ENCODE measurements at regions not wholly inside any gene's neighbourhood (a gene's known extent, or its start where the extent isn't known, plus 50 kb on each side); places are given as distances from the start of the nearest gene placed in this dataset.

GRCh38 chr14:30786701-30787100, 87.7 kb upstream of the COCH start:
- DNase-seq (ENCODE audit: low read depth, low spot score) (no peak), ATAC-seq (no peak), FAIRE-seq (no peak)
- BruUV-seq (replicated peaks) = no TSS peak
- 83% methylated on average over 5 of the region's 5 CpGs for WGBS (ENCODE audit: insufficient coverage, insufficient replicate concordance, low lambda C conversion rate, missing lambda C conversion rate)
- no peaks in the 10 kb centered on the region for H4K20me1 ChIP-seq (ENCODE audit: control insufficient read depth, insufficient read depth)
- no peak overlapping the region for H3K4me3 ChIP-seq
- RAD21 ChIA-PET (ENCODE audit: unreplicated experiment) = no interaction called here
- POLR2A ChIA-PET = no interaction called here
- H2AFZ ChIP-seq (ENCODE audit: control insufficient read depth, low read depth, low read length) = no peak overlapping the region
- no peak overlapping the region for H3K9ac ChIP-seq (ENCODE audit: control insufficient read depth, insufficient read depth, low read length)
- H3K27me3 ChIP-seq (replicated peaks in 1 of 2; ENCODE audit: control insufficient read depth in 2 of 2, insufficient read depth in 2 of 2, low read length in 1 of 2) = no peaks in the 10 kb centered on the region
- SMC1A ChIA-PET (ENCODE audit: uncharacterized antibody, unreplicated experiment) = no interaction called here
- H3K4me2 ChIP-seq (ENCODE audit: control insufficient read depth, insufficient read depth) = no peak overlapping the region
- H3K27ac ChIP-seq (ENCODE audit: control insufficient read depth, insufficient read depth) = no peak overlapping the region
- no peaks in the 10 kb centered on the region for H3K79me2 ChIP-seq (ENCODE audit: control insufficient read depth, insufficient read depth, low read length)
- in situ Hi-C loops (cut with MboI) = no loop called here
- intact Hi-C loops (cut with micrococcal nuclease; ENCODE audit: unreplicated experiment) = no loop called here
- CTCF ChIA-PET = interaction anchor here (0.9 to 1.2 kb wide), 2 partner anchors 8 to 16 kb away, joined by 3 to 4 read pairs; no protein-coding TSS in a partner anchor
- no peak for TF ChIP-seq WRNIP1 (IDR thresholded peaks at IDR 0.05; ENCODE audit: borderline replicate concordance, low read depth, low read length)
- TF ChIP-seq MYC (IDR thresholded peaks at IDR 0.05; ENCODE audit: insufficient read depth, insufficient read length, insufficient replicate concordance, low read length, severe bottlenecking) = no peak
- TF ChIP-seq, protein P1, sequence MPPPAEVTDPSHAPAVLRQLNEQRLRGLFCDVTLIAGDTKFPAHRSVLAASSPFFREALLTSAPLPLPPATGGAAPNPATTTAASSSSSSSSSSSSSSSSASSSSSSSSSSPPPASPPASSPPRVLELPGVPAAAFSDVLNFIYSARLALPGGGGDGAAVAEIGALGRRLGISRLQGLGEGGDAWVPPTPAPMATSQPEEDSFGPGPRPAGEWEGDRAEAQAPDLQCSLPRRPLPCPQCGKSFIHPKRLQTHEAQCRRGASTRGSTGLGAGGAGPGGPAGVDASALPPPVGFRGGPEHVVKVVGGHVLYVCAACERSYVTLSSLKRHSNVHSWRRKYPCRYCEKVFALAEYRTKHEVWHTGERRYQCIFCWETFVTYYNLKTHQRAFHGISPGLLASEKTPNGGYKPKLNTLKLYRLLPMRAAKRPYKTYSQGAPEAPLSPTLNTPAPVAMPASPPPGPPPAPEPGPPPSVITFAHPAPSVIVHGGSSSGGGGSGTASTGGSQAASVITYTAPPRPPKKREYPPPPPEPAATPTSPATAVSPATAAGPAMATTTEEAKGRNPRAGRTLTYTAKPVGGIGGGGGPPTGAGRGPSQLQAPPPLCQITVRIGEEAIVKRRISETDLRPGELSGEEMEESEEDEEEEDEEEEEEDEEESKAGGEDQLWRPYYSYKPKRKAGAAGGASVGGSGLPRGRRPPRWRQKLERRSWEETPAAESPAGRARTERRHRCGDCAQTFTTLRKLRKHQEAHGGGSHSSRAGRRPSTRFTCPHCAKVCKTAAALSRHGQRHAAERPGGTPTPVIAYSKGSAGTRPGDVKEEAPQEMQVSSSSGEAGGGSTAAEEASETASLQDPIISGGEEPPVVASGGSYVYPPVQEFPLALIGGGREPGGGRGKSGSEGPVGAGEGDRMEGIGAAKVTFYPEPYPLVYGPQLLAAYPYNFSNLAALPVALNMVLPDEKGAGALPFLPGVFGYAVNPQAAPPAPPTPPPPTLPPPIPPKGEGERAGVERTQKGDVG (CRISPR knock-in tag; IDR thresholded peaks at IDR 0.05) = no peak
- H3K9me3 ChIP-seq (replicated peaks; ENCODE audit: control insufficient read depth, insufficient read depth, low read length) = no peaks in the 10 kb centered on the region
- H3K4me1 ChIP-seq (ENCODE audit: control insufficient read depth, insufficient read depth, low read length) = no peaks in the 10 kb centered on the region
- H3K36me3 ChIP-seq (ENCODE audit: control insufficient read depth in 2 of 2, insufficient read depth in 2 of 2, low read length in 1 of 2) = no peaks in the 10 kb centered on the region

DNA sequence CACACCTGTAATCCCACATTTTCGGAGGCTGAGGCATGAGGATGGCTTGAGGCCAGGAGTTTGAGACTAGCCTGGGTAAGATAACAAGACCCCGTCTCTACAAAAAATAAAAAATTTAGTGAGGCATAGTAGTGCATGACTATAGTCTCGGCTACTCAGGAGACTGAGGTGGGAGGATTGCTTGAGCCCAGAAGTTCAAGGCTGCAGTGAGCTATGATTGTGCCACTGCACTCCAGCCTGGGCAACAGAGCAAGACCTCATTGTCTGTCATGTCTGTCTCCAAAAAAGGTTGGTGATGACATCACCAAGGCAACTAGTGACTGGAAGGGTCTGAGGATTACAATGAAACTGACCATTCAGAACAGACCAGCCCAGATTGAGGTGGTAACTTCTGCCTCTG, 83.5 kb upstream of the COCH start:
- Histone ChIP-seq H3K27ac (ENCODE audit: control insufficient read depth, insufficient read depth) (no peak overlapping the region), H3K4me2 (ENCODE audit: control insufficient read depth, insufficient read depth) (no peak overlapping the region), H4K20me1 (ENCODE audit: control insufficient read depth, insufficient read depth) (no peaks in the 10 kb centered on the region), H3K4me3 (no peak overlapping the region), H3K27me3 (replicated peaks in 1 of 2; ENCODE audit: control insufficient read depth in 2 of 2, insufficient read depth in 2 of 2, low read length in 1 of 2) (no peaks in the 10 kb centered on the region), H3K9me3 (replicated peaks; ENCODE audit: control insufficient read depth, insufficient read depth, low read length) (no peaks in the 10 kb centered on the region), H2AFZ (ENCODE audit: control insufficient read depth, low read depth, low read length) (no peak overlapping the region), H3K9ac (ENCODE audit: control insufficient read depth, insufficient read depth, low read length) (no peak overlapping the region), H3K79me2 (ENCODE audit: control insufficient read depth, insufficient read depth, low read length) (no peaks in the 10 kb centered on the region), H3K36me3 (ENCODE audit: control insufficient read depth in 2 of 2, insufficient read depth in 2 of 2, low read length in 1 of 2) (no peaks in the 10 kb centered on the region), H3K4me1 (ENCODE audit: control insufficient read depth, insufficient read depth, low read length) (no peaks in the 10 kb centered on the region)
- FAIRE-seq (no peak), ATAC-seq (no peak), DNase-seq (ENCODE audit: low read depth, low spot score) (no peak)
- ChIA-PET SMC1A (ENCODE audit: uncharacterized antibody, unreplicated experiment) (no interaction called here), RAD21 (ENCODE audit: unreplicated experiment) (no interaction called here), CTCF (no interaction called here), POLR2A (no interaction called here)
- in situ Hi-C loops (cut with MboI) (no loop called here), intact Hi-C loops (cut with micrococcal nuclease; ENCODE audit: unreplicated experiment) (no loop called here)
- no TSS peak for BruUV-seq (replicated peaks)
- 36% methylated on average over 3 of the region's 3 CpGs for WGBS (ENCODE audit: insufficient coverage, insufficient replicate concordance, low lambda C conversion rate, missing lambda C conversion rate)
- TF ChIP-seq POU2F2 (IDR thresholded peaks at IDR 0.05; ENCODE audit: borderline replicate concordance, low read depth, low read length) = no peak
- no peak for TF ChIP-seq POLR2AphosphoS2 (IDR thresholded peaks at IDR 0.05; ENCODE audit: low read depth, low read length)
- TF ChIP-seq ATF3 (IDR thresholded peaks at IDR 0.05; ENCODE audit: borderline replicate concordance, extremely low read depth, low read depth, low read length) = no peak
- TF ChIP-seq NRF1 (conservative IDR thresholded peaks at IDR 0.05; ENCODE audit: low read depth, low read length) = no peak
- TF ChIP-seq SRF (IDR thresholded peaks at IDR 0.05; ENCODE audit: low read depth in 2 of 2, low read length in 2 of 2) = no peak
- no peak for TF ChIP-seq NR2C2 (IDR thresholded peaks at IDR 0.05; ENCODE audit: borderline replicate concordance, control insufficient read depth, insufficient read length, low read depth)
- no peak for TF ChIP-seq BCL3 (IDR thresholded peaks at IDR 0.05; ENCODE audit: borderline replicate concordance, insufficient read depth, low read depth, low read length, poor library complexity, severe bottlenecking)
- TF ChIP-seq ZBED1 (IDR thresholded peaks at IDR 0.05; ENCODE audit: borderline replicate concordance) = no peak
- TF ChIP-seq SMAD5 (IDR thresholded peaks at IDR 0.05; ENCODE audit: low read depth) = no peak
- no peak for TF ChIP-seq ZNF384 (IDR thresholded peaks at IDR 0.05; ENCODE audit: borderline replicate concordance, low read depth, low read length)
